GM19240 (cell line): ENCODE measurements at regions not wholly inside any gene's neighbourhood (a gene's known extent, or its start where the extent isn't known, plus 50 kb on each side); places are given as distances from the start of the nearest gene placed in this dataset.

Experiments
- DNase-seq: peaks from one replicate; pipeline ENCODE4 v3.0.0; 2011; ENCODE audit warnings: low spot score; ENCODE audit not compliant: insufficient read length

- DNase-seq = no peak
Observed at GRCh38 chr6:122337645-122338044, 61.8 kb upstream of the HSF2 start.

GRCh38 chr6:122339661-122340060 lies 59.8 kb upstream of the HSF2 start:
- DNase-seq = no peak

- no peak for DNase-seq
Observed at GRCh38 chr6:122347280-122347679, 52.2 kb upstream of the HSF2 start.

GRCh38 chr6:122347751-122348150 lies 51.7 kb upstream of the HSF2 start:
- no peak for DNase-seq
